Stimulated activated memory B cell treated with anti-CD40 and anti-IgM and Interleukin-4, amounts not matched to agents 10 μg/mL and 1 μg/mL and 100 μg/mL, for 72 hours (primary cell): ENCODE measurements at regions not wholly inside any gene's neighbourhood (a gene's known extent, or its start where the extent isn't known, plus 50 kb on each side); places are given as distances from the start of the nearest gene placed in this dataset.

Source experiments
- ATAC-seq: fragments of 150-1000 bp; cut with Tn5 transposase; 2 replicates; pipeline ENCODE4 v1.10.0; 2021
- H3K27ac Mint-ChIP-seq: one replicate; pipeline ENCODE4 v1.8.0; 2022; ENCODE audit warnings: mild to moderate bottlenecking, mixed read lengths
- H3K27me3 Mint-ChIP-seq: one replicate; pipeline ENCODE4 v1.8.0; 2022; ENCODE audit warnings: mixed read lengths
- H3K36me3 Mint-ChIP-seq: one replicate; pipeline ENCODE4 v1.8.0; 2022; ENCODE audit warnings: mixed read lengths
- H3K4me1 Mint-ChIP-seq: one replicate; pipeline ENCODE4 v1.8.0; 2022; ENCODE audit warnings: mixed read lengths
- H3K4me3 Mint-ChIP-seq: one replicate; pipeline ENCODE4 v1.8.0; 2022; ENCODE audit warnings: mild to moderate bottlenecking, moderate library complexity, mixed read lengths
- H3K9me3 Mint-ChIP-seq: one replicate; pipeline ENCODE4 v1.8.0; 2022; ENCODE audit warnings: mixed read lengths

DNA sequence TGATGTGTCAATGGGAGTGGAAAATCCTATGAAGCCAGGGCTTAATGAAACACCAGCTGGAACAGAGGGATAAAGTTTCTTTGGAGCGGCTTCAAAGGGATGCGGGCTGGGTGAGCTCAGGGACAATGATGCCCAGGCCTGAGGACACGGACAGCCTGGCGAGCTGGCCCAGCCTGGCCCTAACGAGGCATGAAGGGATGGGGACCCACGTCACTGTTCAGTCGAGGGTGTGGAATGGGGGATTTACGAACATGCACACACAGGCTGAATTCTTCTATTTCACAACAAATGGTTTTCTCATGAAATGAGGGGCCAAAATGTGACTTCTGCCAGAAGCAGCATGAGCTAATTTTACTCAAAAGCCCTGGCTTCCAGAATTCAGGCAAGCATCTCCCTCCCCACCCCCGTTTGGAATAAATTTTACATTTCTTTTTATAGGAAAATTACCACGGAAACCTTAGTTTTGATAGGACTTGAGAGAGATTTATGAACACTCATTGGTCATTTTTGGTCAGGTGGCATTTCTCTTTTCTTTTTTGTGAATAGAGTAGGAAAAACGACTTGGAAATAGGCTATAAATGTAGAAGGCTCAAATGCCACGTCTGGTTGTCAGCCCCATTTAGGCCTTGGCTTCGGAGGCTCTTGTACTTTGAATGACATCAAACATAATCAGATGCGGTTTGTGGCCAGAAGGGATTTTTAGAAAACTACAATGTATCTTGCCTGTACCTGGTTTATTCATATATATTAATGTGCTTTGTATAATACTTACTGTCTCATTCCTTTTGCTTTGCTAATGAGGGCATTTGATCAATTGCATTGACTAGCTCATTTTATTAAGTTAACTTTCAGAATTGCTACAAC, 893.8 kb upstream of the CELF4 start:
- no peaks in the 10 kb centered on the region for H3K36me3 Mint-ChIP-seq
- H3K27me3 Mint-ChIP-seq = no peaks in the 10 kb centered on the region
- no peak overlapping the region for H3K4me3 Mint-ChIP-seq
- H3K4me1 Mint-ChIP-seq = no peaks in the 10 kb centered on the region
- ATAC-seq = no peak
- no peak overlapping the region for H3K27ac Mint-ChIP-seq
- H3K9me3 Mint-ChIP-seq = peaks cover 5% of the 10 kb centered on the region

DNA sequence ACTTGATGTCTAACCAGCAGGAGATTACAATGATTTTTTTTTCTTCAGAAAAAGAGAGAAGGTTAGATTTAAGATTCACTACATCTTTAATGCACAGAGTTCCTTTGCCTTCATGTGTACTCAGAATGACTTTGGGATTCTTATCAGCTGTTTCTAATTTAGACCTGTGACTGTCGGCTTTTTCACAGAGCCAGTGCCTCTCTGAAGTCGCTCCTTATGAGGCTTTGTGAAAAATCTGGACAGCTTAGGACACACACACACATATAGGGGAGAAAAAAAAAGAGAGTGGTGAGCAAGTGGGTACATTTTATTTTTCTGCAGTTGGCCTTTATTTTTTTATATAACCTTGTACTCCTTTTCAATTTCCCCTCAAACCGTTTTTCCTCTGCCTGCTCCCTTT, 893.1 kb upstream of the CELF4 start:
- no peak for ATAC-seq
- Mint-ChIP-seq H3K36me3 (no peaks in the 10 kb centered on the region), H3K9me3 (peaks cover 5% of the 10 kb centered on the region), H3K27ac (no peak overlapping the region), H3K4me3 (no peak overlapping the region), H3K4me1 (no peaks in the 10 kb centered on the region), H3K27me3 (no peaks in the 10 kb centered on the region)

DNA sequence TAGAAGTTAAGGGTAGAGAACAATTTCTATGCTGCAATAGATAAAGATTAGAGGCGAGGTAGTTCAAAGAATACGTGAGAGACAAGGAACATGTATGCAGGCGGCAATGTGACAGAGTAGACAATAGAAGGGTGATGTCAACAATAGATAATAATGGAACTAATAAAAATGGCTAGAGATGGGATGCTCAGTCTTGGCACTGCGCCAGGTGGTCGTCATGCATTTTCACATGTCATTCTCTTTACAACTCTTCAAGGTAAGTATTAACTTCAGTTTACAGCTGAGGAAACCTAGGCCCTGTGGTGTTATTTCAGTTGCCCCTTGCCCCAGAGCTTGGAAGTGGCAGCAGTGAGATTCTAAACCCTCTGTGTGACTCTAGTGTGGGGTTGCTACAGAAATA, 890.7 kb upstream of the CELF4 start:
- H3K4me1 Mint-ChIP-seq = no peaks in the 10 kb centered on the region
- ATAC-seq = no peak
- H3K36me3 Mint-ChIP-seq = no peaks in the 10 kb centered on the region
- peaks cover 2% of the 10 kb centered on the region for H3K9me3 Mint-ChIP-seq
- no peak overlapping the region for H3K27ac Mint-ChIP-seq
- no peaks in the 10 kb centered on the region for H3K27me3 Mint-ChIP-seq
- no peak overlapping the region for H3K4me3 Mint-ChIP-seq

DNA sequence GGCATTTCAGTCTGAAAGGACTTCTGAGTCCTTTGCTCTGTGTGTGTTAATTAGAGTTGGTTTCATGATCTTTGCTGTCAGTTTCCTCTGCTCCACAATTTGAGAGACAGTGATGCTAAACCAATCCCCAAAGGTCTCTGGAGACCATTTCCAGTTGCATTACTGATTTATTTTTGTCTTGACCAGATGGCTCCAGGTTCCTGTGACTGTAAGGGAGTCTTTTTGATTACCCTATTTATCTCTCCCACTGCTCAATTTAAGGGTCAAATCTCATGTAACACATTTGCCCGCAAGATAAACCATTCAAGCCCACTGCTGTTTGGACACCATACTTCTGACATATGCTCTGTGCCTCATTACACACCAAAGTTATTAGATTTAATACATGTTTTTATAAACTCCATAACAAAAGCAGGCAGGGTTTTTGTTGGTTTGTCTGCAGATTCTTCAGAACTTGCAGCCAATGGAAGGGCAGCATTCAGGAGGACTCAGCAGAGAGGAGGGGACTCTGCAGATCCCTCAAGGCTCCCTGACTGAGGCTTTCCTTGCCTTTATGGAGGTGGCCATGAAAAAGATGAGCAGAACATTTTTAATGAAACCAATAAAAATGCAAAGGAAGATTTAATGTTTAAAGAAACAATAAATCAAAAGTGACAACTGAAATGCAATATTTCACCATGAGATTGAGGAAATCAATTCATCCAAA, 889.3 kb upstream of the CELF4 start:
- ATAC-seq = no peak
- no peaks in the 10 kb centered on the region for H3K4me1 Mint-ChIP-seq
- H3K27me3 Mint-ChIP-seq = no peaks in the 10 kb centered on the region
- no peak overlapping the region for H3K4me3 Mint-ChIP-seq
- H3K9me3 Mint-ChIP-seq = no peaks in the 10 kb centered on the region
- no peak overlapping the region for H3K27ac Mint-ChIP-seq
- H3K36me3 Mint-ChIP-seq = no peaks in the 10 kb centered on the region

DNA sequence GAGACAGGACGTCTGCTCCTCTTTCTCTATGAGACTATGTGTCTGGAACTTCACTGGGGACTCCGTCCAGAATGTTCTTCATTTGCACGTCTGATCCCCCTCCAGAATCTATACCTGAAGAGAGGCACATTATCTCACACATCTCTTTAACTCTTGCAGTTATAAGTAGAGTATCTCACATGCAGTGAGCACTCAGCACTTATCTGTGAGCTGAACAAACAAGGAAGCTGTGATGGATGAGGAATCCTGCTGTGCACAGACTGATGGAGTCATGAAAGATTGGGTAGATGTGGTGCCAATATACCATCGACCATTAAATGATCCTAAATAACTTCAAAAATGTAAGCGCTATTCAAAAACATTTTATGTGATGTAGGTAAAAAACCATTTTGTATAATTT, 888.3 kb upstream of the CELF4 start:
- no peaks in the 10 kb centered on the region for H3K9me3 Mint-ChIP-seq
- H3K36me3 Mint-ChIP-seq = no peaks in the 10 kb centered on the region
- no peak overlapping the region for H3K4me3 Mint-ChIP-seq
- no peak for ATAC-seq
- no peaks in the 10 kb centered on the region for H3K27me3 Mint-ChIP-seq
- H3K4me1 Mint-ChIP-seq = no peaks in the 10 kb centered on the region
- H3K27ac Mint-ChIP-seq = no peak overlapping the region

DNA sequence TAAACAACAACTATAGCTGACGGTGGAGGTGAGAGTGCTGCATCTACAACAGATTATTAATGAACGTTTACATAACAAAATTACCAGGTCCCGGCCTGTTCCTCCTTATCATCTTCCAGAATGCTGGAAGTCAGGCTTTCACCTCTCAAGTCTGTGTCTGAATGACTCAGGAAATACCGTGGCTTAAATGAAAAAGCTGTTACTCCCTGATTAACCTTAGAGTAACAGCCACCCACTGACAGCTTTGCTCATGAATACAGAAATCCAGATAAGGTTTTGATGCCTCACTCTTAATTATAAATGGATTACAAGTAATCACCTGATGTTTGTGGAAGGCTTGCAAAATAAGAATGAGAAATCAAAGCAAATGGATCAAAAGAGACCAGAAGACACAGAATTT, 885.3 kb upstream of the CELF4 start:
- H3K36me3 Mint-ChIP-seq = no peaks in the 10 kb centered on the region

DNA sequence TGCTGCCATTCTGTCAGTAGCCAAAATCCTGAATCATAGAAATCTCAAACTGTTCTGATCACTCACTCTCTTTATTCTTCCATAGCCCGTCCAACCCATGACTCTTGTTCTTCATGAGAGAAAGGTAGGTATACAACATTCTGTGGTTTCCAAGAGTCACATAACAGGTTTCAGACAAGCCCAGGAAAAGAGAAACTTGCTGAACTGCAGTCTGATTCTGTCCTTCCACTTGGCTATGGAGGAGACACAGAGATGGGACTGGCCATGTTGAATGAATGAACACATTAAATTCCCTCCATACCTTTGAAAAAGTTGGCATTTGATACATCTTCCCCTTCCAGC, 880.2 kb upstream of the CELF4 start:
- no peaks in the 10 kb centered on the region for H3K36me3 Mint-ChIP-seq
- no peak overlapping the region for H3K4me3 Mint-ChIP-seq
- no peaks in the 10 kb centered on the region for H3K27me3 Mint-ChIP-seq
- ATAC-seq = no peak
- H3K9me3 Mint-ChIP-seq = no peaks in the 10 kb centered on the region
- H3K27ac Mint-ChIP-seq = no peak overlapping the region
- H3K4me1 Mint-ChIP-seq = no peaks in the 10 kb centered on the region

More for the DNA sequence above, 885.3 kb upstream of the CELF4 start:
- no peaks in the 10 kb centered on the region for H3K27me3 Mint-ChIP-seq
- no peaks in the 10 kb centered on the region for H3K9me3 Mint-ChIP-seq
- no peak for ATAC-seq
- H3K4me1 Mint-ChIP-seq = no peaks in the 10 kb centered on the region
- no peak overlapping the region for H3K4me3 Mint-ChIP-seq
- no peak overlapping the region for H3K27ac Mint-ChIP-seq

DNA sequence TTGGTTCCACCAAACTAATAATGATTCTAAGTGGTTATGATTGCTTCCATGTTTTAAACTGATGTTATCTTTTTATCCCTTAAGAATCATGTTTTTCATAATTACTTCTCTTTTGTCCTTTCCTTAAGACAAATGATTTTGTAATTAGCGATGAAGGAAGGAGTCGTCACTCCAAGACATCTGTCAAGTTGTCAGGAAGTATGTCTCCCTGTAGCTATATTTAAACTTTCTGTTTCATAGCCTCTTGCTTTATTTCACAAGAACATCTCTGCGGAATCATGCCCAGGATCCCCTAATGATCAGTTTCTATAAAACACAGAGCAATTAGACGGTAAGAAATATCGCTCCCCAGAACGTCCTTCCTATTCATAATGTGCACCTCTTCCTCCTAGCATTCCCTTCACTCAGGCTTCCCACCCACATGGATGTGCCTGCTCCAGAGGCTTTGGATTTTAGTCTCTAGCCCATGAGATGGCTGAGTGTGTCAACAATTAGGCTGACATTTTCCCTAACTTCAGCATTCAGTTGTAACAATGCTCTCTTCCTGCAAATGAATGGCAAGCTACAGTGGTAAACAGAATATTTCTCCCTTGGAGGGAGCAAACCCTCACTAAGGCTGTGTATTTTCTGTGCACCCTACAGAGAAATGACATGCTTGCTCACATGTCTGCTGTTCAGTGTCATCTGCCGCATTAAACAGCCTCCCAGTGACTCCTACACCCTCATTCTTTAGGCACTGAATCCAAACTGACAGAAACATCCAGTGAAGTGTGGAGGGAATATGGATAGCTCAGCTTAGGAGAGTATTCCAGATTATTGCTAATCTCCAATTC, 879.6 kb upstream of the CELF4 start:
- Mint-ChIP-seq H3K4me1 (no peaks in the 10 kb centered on the region), H3K27ac (no peak overlapping the region), H3K4me3 (no peak overlapping the region), H3K9me3 (no peaks in the 10 kb centered on the region), H3K36me3 (no peaks in the 10 kb centered on the region), H3K27me3 (no peaks in the 10 kb centered on the region)
- ATAC-seq = no peak

DNA sequence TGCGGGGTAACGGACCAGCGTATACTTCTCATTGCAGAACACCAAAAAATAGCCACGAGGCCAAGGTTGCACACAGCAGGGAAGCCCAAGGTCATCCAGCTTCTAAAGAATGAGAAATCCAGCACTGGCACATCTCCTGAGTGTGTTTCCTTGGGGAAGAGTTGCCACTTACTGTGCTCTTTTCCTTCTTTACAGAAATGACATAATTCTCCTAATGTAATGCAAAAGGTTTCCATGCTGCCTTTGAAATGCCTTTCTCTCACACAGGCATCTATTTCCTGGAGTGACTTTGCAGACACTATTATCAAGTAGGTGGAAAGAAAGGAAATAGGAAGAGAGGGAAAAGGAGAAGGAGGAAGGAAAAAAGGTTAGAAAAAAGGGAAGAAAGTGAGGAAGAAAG, 862.1 kb upstream of the CELF4 start:
- Mint-ChIP-seq H3K4me1 (no peaks in the 10 kb centered on the region), H3K9me3 (peaks cover 3% of the 10 kb centered on the region), H3K27ac (no peak overlapping the region), H3K4me3 (no peak overlapping the region), H3K36me3 (no peaks in the 10 kb centered on the region), H3K27me3 (no peaks in the 10 kb centered on the region)
- ATAC-seq = no peak

DNA sequence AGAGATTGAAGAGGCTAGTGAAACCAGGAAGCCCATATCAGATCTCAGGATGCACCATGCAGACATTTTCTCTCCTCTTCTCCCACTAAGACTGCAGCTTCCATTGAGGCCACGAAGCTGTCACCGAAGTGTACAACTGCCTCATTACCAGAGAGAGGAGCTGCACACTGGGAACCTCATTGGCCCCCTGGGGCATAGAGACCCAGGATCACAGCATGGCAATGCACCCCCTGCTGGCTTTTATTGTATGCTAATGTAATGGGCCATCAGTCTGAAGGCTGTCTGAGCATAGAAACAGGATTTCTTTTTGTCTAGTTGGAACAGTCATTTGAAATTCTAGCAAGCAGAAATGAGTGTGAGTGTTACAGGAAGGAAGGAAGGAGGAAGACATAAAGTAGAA, 861.6 kb upstream of the CELF4 start:
- Mint-ChIP-seq H3K4me3 (no peak overlapping the region), H3K27me3 (no peaks in the 10 kb centered on the region), H3K9me3 (peaks cover 5% of the 10 kb centered on the region), H3K36me3 (no peaks in the 10 kb centered on the region), H3K27ac (no peak overlapping the region), H3K4me1 (no peaks in the 10 kb centered on the region)
- no peak for ATAC-seq

DNA sequence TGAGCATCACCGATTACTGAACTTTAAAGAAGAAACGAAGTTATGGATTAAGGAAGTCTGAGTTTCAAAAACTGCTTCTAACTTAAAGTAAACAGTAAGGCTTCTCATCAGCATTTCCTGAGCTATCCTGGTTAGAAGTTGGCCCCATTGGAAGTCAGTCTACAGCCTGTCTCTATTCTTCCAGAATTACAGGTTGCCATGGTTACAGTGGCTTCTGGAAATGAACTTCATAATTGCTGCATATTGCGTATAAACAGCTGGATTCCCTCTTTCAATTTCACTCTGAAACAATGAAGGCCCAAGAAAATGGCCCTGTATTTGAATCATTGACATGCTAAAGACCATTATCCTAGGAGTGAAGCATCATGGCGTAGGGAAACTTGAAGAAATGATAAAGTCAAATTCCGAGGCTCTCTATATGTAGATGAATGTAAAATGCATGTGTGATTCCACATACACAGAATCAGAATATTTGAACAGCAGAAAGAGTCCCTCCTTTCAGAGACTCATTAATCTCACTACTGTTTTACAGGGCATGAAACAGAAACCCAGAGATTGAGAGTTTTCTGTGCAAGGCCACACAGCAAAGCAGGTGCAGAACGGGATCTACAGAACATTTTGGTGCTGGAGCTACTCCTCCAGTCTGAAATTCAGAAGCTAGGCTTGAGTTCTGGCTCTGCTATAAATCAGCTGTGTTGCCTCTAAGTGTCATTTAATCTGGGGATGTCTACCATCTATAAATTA, 856.4 kb upstream of the CELF4 start:
- no peaks in the 10 kb centered on the region for H3K4me1 Mint-ChIP-seq
- no peaks in the 10 kb centered on the region for H3K36me3 Mint-ChIP-seq
- no peak overlapping the region for H3K4me3 Mint-ChIP-seq
- no peak for ATAC-seq
- H3K9me3 Mint-ChIP-seq = peaks cover 3% of the 10 kb centered on the region
- H3K27me3 Mint-ChIP-seq = no peaks in the 10 kb centered on the region
- H3K27ac Mint-ChIP-seq = no peak overlapping the region

DNA sequence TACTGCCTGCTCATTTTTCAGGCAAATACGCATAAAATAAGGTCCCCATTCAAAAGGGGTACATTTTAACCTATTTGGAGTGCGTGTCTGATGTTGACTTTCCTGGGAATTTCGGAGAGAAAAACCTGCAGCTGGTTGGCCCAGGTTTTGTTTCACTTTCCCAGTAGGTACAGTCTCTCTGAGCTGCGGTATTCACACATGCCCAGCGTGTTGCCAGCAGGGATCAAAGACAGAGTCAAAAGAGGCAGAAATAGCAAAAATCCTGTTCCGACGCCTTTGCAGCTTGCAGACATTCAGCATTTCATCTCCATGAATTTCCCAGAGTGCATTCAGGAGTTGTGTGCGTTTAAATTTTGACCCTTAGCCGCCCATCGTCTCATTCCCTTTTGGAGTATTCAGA, 855.4 kb upstream of the CELF4 start:
- H3K9me3 Mint-ChIP-seq = peaks cover 3% of the 10 kb centered on the region
- H3K4me1 Mint-ChIP-seq = no peaks in the 10 kb centered on the region
- H3K36me3 Mint-ChIP-seq = no peaks in the 10 kb centered on the region
- no peak overlapping the region for H3K27ac Mint-ChIP-seq
- H3K27me3 Mint-ChIP-seq = no peaks in the 10 kb centered on the region
- ATAC-seq = no peak
- no peak overlapping the region for H3K4me3 Mint-ChIP-seq

DNA sequence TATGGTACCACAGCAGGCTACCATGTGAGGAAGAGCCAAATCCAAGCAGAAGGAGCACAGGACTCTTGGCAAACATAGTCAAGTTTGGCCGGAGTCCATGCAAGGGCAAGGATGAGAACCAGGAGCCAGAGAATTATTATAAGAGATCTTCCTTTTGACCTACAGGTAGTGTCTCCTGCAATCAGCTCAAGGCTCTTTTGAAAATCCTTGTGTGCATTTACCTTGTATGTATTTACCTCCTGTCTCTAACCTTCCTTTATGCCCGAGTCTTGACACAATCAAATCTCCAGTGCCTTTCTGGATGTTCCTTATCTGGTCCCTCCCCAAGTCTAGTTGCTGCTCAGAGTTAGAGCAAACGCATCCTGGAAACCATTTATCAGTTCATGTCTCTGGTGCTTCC, 855.0 kb upstream of the CELF4 start:
- Mint-ChIP-seq H3K27ac (no peak overlapping the region), H3K27me3 (no peaks in the 10 kb centered on the region), H3K36me3 (no peaks in the 10 kb centered on the region), H3K4me3 (no peak overlapping the region), H3K4me1 (no peaks in the 10 kb centered on the region), H3K9me3 (peaks cover 3% of the 10 kb centered on the region)
- no peak for ATAC-seq

DNA sequence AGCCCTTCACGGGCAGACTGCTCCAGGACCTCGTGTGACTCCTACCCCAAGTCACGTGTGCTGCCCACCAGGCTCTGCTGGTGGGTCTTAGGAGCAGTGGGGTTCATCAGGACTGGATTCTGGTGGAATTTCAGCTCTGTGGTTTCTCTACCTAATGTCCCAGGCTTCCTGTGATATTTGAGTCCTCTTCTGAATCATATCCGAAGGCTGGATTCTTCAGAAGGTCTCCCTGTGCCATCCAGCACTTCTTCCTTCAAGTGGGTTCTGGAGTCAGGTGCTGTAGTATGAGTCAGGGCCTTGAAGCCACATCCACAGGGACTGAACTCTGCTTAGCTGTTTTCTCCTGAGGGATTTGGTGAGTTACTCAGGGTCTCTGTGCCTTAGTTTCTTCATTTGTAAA, 850.2 kb upstream of the CELF4 start:
- no peak overlapping the region for H3K27ac Mint-ChIP-seq
- no peaks in the 10 kb centered on the region for H3K9me3 Mint-ChIP-seq
- no peaks in the 10 kb centered on the region for H3K27me3 Mint-ChIP-seq
- H3K36me3 Mint-ChIP-seq = no peaks in the 10 kb centered on the region
- no peak for ATAC-seq
- H3K4me1 Mint-ChIP-seq = no peaks in the 10 kb centered on the region
- no peak overlapping the region for H3K4me3 Mint-ChIP-seq

DNA sequence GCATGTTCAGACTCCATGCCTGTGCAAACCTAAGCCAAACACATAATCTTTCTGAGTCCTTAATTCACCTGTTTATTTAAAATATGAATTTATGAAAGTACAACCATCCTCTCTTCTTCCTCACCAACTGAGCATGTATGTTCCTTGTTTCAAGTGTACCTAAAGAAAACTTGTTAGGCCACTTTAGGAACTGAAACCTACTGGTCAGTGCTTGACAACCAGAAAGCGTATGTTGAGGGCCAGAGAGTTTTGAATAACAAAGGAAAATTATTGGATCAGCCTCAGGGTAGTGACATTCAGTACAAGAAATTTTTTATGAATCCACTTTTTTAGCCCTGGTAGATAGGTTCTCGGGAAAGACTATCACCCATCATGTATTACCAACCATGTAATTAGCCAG, 847.6 kb upstream of the CELF4 start:
- Mint-ChIP-seq H3K4me3 (no peak overlapping the region), H3K9me3 (peaks cover 2% of the 10 kb centered on the region), H3K36me3 (no peaks in the 10 kb centered on the region), H3K27me3 (no peaks in the 10 kb centered on the region), H3K4me1 (no peaks in the 10 kb centered on the region), H3K27ac (no peak overlapping the region)
- ATAC-seq = no peak
